Activated effector memory CD4-positive, alpha-beta T cell treated with Interleukin-2 at 50 U/mL for 16 hours (primary cell): ENCODE measurements at regions not wholly inside any gene's neighbourhood (a gene's known extent, or its start where the extent isn't known, plus 50 kb on each side); places are given as distances from the start of the nearest gene placed in this dataset.

Experiments used
- DNase-seq: peaks from one replicate; pipeline ENCODE4 v3.0.0-alpha.2; 2020

DNA sequence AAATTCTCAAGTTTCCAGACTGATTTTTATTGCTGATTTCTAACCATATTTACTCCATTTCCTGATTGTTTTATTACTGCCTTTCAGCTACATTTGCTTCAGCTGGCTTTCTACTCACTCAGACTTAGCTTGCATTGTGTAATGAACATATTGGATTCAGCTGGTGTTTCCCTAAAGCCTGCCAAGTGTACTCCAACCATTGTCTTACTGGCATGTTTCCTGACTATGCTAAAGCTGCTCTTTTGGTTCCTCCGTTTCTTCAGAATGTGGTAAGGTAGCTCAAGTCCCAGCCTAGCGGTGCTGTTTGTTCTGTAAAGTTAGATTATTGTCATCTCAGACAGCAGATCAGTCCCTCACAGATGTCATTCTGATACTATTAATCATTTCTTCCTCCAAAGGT, 53.1 kb upstream of the GLRA2 start:
- no peak for DNase-seq

DNA sequence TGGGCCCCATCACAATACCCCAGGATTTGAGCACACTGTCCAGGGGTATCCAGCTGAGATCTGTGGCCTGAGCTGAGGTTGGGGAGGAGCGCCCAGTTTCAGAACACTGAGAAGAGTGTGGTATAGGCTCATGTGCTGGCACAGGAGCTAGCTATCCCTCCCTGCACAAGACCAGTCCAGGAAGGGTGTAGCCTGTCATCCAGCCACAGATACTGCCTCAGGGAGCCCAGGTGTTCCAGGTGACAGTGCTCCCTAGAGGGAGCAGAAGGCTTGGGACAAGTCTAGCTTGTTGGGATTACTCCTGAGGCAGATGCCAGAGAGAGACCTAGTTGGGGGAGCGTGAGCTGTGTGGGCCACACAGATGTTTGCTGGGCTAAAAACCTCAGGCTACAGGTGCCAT, 79.6 kb upstream of the GLRA2 start:
- no peak for DNase-seq

DNA sequence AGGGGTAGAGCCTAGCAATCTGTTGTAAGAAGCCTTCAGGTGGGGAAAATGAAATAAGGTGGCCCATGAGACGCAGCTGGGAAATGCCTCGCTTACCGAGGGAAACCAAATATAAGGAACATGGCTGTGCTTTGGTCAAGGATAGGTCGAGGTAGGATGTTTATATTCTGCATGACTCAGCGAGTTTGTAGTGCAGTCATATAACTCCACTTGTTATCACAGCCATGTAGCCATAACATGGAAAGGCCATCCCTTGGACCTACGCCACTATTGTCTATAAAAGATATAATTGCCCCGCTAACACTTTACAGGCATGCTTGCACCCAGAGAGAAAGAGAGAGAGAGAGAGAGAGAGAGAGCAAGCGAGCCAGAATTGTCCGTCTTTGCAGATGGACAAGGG, 80.9 kb upstream of the GLRA2 start:
- DNase-seq: no peak

DNA sequence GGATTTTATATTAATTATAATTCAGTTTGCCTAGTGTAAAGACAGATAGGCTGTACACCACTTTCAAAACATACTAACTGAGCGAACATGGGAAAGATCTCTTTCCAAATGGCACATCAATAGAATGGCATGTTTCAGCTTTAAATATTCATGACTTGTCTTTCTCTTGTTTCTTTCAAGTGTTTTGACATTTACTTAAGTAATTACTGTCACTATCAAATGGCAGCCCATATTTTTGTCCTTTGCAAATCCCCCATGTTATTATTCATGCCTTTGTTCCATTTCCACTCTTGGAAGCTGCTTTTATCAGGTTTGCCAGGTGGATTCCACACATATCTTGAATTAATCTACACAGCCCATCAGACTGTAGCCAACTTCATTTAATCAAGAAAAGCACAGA, 89.2 kb upstream of the GLRA2 start:
- no peak for DNase-seq

DNA sequence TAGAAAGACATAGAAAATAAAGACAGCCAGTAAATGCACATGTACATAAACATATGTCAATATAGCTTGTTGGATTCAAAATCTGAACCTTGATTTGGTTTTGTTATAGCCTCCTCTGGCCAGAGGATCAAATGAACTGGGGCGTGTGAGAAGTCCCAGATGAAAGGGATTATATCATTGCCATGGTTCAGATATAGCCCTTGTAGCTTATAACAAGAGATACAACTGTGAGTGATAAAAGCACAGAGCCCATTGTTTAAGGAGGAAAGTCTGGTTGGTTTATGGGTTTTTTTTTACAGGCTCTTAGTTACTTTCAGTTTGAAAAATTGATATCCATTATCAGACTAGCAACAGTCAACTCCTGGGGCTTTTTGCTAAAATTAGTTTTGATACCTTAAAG, 101.7 kb upstream of the GLRA2 start:
- no peak for DNase-seq

DNA sequence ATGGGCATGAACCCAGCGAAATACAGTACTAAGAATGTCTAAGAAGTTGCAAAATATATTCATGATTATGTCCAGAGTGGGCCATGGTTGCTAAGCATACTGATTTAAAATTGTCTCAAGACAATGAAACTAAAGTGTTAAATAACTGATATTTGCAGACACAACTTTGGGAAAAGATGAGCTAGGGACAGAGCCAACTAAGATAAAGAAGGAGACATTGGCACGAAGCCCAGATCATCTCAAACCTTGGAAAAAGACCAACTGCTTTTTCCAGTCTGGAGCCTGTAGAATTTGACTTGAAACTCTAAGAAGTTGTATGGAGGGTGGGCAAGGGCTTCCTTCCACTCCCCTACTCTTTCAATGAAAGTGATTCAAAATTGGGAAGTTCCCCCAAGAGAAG, 108.5 kb upstream of the GLRA2 start:
- no peak for DNase-seq

DNA sequence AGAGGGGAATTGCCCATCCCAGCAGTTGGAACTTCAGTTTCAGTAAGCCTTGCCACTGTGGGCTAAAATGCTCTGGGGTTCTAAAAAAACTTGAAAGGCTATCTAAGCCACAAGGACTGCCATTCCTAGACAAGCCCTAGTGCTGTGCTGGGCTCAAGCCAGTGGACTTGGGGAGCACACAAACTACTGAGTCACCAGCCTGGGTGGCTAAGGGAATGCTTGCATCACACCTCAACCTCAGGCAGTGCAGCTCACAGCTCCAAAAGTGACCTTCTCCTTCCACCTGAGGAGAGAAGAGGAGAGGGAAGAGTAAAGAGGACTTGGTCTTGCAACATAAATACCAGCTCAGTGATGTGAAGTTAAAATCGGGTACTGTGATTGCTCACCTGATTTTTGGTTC, 116.7 kb upstream of the GLRA2 start:
- no peak for DNase-seq

DNA sequence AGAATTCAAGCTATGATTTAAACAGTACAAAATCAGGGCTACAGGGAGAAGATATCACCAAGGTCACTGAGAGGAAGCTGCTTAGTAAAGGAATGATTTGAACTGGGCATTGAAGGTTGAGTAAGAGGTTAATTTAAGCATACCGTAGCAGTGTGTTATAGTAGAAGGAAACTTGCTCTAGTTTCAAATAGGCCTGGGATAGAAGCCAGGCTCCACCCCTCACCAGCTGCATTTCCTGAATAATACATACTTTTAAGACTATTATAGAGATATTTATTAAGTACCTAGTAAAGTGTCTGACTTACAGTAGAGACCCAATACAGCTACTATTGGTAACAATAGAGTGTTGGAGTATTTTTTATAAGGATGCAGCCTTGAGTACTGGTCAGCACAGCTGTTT, 118.0 kb upstream of the GLRA2 start:
- DNase-seq: no peak

DNA sequence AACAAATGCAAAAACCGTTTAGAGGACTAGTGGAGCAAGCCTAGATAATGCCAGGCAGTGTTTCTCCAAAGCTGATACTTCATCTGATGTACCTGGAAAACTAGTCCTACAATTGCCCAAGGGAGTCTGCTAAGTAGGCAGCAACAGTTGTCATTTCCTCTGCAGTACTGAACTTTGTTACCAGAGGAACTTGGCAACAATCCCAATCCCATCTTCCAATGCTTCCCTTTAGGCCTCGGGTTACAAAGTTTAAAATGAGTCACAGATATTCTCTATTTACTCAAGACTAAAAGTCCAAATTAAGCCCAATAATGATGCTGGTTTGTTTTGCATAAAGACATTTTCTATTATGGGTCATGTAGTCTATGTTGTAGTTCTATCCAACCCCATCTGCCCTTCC, 120.0 kb upstream of the GLRA2 start:
- DNase-seq: no peak

DNA sequence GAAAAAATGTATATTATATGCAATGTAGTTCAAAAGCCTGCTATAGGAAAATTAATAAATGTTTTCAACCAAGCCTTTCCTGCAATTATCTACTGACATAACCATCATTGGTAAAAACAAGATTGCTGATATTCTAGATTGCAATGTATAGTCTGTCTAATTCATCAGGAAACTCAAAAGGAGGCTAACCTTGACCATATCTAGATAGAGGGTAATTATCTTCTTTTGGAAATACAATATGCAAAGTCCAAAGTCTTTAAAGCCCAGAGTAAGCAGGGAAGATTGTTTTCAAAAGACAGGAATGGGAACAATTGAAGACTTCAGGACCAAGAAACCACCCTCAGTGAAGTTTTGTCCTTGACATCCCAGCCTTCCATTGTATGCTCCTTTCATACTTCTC, 123.1 kb upstream of the GLRA2 start:
- DNase-seq: no peak

DNA sequence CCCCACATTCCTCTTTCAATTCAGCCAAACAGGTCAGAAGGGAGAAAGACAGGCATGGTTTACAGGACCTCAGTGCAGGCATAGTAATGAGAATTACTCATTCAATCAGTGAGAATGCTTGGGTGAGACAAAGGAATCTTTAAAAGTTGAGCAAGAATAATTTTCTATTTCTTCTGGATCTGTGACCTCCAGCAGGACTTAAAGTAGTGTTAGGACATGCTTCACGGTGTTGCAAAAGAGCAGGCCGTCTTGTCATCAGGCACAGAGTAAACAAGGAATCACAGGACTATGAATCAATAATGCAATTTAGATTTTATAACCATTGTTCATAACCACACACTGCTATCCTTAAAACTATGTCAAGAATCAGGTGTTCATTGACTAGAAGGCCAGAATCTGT, 130.6 kb upstream of the GLRA2 start:
- DNase-seq: no peak

DNA sequence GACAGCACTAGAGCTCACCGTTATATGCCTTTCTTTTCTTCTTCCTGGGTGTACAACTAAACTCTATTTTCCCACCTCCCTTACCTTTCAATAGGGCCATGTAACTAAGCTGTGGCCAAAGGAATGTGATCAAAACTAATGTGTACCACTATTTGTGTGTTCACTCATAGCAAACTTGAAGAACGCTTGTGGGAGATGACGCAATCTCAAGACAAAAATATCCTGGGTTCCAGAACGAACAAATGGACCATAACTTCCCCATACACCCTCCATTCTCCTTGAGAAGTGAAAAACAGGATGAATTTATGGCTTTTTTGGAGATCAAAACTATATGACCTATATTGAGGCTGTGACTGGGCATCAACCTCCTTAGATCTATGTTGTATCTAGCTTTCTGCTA, 139.7 kb upstream of the GLRA2 start:
- no peak for DNase-seq

DNA sequence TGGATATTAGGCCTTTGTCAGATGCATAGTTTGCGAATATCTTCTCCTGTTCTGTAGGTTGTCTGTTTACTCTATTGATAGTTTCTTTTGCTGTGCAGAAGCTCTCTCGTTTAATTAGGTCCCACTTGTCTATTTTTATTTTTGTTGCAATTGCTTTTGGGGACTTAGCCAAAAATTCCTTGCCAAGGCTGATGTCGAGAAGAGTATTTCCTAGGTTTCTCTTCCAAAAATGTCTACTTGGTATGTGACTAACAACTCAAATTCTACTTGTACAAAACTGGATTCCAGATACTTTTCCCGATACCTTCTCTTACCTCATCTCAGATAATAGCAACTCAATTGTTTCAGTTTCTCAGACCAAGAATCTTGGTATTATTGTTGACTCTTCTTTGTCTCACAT, 142.4 kb upstream of the GLRA2 start:
- DNase-seq: no peak

DNA sequence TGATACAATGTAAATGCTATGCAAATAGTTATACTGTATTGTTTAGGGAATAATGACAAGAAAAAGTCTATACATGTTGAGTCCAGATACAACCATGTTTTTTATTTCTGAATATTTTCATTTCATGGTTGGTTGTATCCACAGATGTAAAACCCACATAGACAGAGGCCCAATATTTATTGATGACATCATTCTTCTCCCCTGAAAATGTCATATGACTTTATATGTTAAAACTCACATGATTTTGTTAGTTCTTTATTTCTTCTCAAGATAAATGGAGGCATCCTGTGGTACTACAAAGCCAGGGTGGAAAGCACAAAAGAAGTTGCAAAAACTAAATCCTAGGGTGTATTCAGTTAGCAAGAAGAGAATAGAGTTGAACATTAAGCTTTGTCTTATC, 149.3 kb upstream of the GLRA2 start:
- DNase-seq: no peak

DNA sequence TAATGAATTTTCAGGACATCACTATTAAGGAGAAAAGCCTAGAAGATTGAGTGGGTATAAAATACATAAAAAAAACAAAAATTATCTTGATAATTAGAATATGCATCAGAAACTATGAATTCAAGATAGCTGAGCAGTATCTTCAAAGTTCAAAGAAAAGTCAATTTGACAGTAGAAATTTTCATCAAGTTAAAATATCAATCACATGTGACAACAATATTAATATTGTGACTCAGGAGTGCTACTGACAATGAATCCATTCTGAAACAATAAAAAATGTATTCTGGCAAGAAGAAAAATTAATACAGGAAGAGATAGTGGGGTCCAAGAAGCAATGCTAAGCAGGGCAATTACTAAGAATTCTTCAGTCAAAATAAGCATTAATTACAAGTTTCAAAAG, 151.9 kb upstream of the GLRA2 start:
- DNase-seq: no peak

DNA sequence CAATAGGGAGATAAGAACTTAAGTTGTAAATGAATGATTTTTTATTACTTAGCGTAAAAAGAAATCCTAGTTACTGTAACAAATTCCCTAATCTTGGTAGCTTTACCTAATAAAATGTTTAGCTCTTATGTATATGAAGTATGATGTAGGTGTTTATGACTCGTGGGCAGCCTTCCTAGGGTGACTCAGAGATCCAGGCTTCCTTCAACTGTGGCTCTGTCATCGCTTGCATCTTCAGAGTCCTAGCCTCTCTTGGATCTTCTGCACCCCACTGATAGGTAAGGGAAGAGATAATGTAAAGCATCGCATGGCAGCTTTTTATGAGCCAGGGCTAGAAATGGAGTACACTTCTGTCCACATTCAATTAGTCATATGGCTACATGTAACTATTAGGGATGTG, 165.6 kb upstream of the GLRA2 start:
- no peak for DNase-seq

DNA sequence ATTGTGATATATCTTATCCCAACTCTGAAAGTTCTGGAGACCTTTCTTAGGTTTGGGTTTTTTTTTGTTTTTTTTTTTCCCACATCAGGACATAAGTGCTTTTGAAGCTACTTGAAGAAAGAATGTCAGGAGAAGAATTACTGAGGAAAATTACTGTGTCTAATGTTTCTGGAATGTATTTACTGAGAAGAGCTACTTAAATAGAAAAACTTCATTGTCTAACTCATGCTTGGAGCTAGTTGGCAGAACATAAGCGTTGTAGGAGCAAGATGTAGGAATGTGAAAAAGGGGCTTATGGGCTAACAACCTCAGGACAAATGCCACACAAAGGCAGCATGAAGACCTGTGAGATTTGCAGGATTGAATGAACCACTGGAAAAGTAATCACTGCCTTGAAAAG, 166.6 kb upstream of the GLRA2 start:
- no peak for DNase-seq

DNA sequence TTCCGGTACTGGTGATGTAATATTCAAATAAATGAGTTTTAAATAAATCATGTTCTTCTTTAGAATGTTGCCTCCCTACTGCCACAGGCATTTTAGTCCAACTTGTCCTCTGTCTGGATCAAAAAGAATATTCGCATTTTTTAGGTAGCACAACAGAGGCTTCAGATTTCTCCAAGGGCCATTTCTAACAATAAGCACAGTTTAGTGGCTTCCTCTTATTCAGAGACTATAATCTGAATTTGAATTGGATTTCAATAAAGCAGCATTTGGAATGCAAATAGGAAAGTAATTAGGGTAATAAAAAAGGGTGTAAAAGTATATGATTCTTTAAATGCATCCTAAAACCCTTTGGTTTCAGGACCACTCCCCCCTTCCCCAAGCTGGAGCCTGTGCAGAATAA, 167.9 kb upstream of the GLRA2 start:
- DNase-seq: no peak

DNA sequence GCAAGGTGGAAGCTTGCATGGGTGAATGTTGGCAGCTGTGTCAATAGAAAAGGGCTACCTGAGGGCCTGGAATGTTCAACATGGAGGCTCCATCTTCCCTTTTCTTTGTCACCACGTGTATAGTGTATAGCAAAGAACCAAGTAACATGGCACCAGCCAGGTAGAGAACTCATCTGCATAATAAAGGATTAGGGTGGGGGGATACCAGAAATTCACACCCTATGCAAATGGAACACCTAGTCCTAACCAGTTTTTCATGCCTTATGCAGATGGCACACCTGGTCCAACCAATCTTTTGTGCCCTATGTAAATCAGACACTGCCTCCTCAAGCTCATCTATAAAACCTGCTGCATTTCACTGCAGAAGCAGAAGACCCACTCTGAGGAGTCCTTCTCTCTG, 169.6 kb upstream of the GLRA2 start:
- no peak for DNase-seq

DNA sequence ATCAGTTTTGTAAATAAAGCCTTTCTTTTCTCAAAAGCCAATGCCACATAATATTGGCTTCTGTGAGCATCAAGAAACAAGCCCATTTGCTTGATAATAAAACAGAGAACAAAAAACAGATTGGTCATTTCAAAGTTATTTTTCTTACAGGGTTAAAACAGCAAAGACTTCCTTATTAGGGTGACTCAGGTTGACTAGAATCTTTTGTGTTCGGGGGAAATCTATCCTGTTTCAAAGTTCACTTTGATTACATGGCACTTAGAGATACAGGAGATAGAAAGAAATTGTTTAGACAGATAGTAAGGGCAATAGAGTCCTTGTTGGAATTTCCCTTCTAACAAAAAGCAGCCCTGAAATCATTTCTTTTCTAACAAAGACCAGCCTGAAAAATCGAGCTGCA, 170.0 kb upstream of the GLRA2 start:
- no peak for DNase-seq

DNA sequence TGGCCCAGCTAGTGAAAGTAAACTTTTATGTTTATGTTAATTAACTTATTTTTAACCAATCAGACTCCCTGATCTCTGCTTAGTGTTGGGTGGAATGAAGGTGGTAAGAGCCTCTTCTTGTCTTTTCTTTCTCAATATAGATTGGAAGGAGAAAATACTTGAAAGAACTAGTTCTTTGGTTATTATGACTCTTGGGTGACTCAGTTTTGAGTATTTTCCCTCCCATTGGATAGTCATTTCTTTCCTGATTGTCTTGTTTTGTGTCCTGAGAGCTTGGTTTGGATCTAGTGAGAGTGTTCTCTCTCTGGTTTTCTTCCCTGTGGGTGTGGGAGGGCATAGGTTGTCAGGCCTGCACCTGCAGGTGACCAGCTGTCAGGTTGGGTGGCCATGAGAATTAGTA, 172.0 kb upstream of the GLRA2 start:
- no peak for DNase-seq

DNA sequence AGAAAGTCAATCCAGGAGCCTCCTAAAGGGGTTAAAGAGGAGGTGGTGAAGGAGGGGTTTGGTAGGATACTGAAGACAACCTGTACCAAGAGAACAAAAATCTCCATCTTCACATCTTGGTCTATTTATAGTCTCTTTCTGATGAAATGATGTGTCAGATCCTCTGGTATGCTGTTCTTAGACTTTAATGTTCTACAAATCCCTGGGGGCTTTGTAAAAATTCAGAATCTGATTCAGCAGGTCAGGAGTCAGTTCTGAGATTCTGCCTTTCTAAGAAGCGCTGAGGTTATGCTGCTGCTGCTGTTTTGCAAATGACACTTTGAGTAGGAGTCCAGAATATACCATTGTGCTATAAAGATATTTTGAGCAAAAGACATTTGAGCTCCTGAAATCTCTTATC, 172.9 kb upstream of the GLRA2 start:
- DNase-seq: no peak

DNA sequence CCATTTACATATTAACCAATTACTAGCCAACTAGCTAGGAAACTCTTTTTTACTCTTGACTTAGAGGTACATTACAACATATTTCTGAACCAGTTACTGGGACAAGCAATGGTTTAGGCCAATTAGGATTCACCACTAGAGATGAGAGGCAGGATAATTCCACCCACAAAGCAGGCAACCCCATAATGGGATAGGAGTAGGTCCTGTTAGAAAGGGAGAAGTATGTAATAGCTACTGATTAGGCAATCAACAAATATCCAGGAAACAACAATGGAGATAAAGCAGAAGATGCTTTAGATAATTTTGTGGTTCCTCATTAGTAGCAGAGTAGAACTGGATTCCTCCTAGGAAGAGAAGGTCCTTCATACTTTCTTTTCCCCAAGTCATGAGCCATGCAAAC, 173.8 kb upstream of the GLRA2 start:
- no peak for DNase-seq

DNA sequence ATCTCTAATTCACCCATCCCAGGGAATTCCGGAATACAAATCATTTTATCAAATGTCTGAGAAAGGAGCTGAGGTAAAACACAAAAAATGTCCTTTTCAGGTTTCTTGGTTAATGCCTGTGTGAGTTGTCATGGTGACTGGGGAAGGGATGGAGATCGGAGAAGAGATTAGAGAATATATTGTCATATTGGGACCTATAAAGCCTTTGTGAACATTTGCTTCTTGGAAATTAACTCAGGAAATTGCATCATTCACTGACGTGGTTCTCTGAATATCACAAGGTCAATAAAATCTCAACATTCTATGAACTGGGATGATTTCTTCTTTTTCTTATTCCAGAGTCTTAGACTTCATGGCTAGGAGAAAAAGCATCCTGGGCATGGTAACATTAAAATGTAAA, 174.8 kb upstream of the GLRA2 start:
- no peak for DNase-seq

DNA sequence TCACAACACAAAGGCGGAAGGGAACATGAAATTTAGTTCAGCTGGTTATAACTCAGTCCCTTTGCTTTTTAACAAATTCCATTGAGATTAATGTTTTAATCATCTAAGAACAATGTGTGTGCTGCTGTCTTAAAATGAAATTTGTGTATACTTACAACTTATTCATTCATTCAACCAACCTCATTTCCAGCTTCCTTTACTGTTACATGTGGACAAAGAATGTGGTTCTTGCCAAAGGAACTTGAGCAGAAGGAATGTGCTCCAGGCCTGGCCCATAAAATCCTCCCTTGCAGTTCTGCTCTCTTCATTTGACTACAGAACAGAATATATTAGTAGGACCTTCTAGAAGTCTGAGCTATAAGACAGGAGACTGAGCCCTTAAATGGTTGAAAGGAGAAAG, 176.8 kb upstream of the GLRA2 start:
- DNase-seq: no peak

DNA sequence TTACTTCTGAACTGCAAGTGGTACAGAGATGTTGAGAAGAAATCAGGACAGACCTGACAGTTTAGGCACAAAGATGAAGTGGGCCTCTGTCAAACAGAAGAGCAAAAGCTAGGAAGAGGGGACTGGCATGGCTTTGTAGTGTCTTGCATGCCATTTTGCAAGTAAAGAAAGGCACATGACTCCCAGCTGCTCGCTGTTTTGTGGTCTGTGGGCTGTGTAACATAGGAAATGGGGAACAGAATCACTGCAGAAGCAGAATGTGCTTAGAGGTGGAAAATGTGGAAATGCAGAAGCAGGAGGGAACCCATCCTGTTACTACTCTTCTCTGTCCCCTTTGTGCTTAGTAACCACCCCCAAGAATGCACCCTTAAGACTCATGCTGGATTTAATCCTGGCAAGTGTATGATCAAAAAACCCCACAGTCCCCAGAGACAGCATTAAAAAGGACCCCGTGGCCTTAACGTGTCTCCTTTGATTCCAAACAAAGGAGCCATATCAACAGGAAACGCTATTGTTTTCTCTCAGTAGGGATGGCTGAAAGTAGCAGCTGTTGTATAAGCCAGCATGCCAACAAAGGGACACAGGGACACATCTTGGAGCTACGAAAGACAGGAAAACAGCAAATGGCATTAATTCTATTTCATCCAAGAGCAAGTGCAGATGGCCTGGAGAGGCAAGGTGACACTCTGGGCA, 177.6 kb upstream of the GLRA2 start:
- no peak for DNase-seq
